NCI-H146 (cell line): ENCODE measurements at regions not wholly inside any gene's neighbourhood (a gene's known extent, or its start where the extent isn't known, plus 50 kb on each side); places are given as distances from the start of the nearest gene placed in this dataset.

ENCODE experiments used
- DNase-seq: peaks from one replicate; lab custom pipeline; 2025; lab: John Stamatoyannopoulos, UW

- DNase-seq = no peak
Observed at GRCh38 chr7:112594397-112594796, 113.6 kb downstream of the LSMEM1 start.

- no peak for DNase-seq
Observed at GRCh38 chr7:112596260-112596659, 115.5 kb downstream of the LSMEM1 start.

- DNase-seq = no peak
Observed at GRCh38 chr7:112596981-112597380, 116.2 kb downstream of the LSMEM1 start.

- DNase-seq = no peak
Observed at GRCh38 chr7:112603673-112604072, 122.9 kb downstream of the LSMEM1 start.

- no peak for DNase-seq
Observed at GRCh38 chr7:112610636-112611035, 129.8 kb downstream of the LSMEM1 start.

- DNase-seq = no peak
Observed at GRCh38 chr7:112615701-112616100, 134.9 kb downstream of the LSMEM1 start.

- no peak for DNase-seq
Observed at GRCh38 chr7:112616295-112616694, 135.5 kb downstream of the LSMEM1 start.

- no peak for DNase-seq
Observed at GRCh38 chr7:112619343-112619742, 138.6 kb downstream of the LSMEM1 start.

- peak; percentile 25 for DNase-seq
Observed at GRCh38 chr7:112622159-112622715, 141.4 kb downstream of the LSMEM1 start.

GRCh38 chr7:112624416-112624815 is 143.6 kb downstream of the LSMEM1 start:
- DNase-seq = no peak

GRCh38 chr7:112630565-112630964 is 149.8 kb downstream of the LSMEM1 start:
- DNase-seq = no peak

GRCh38 chr7:112634107-112634506 is 153.3 kb downstream of the LSMEM1 start:
- DNase-seq = no peak

GRCh38 chr7:112635742-112636141 is 154.5 kb downstream of the TMEM168 start:
- no peak for DNase-seq

GRCh38 chr7:112638675-112639400 is 151.4 kb downstream of the TMEM168 start:
- no peak for DNase-seq

- DNase-seq = no peak
Observed at GRCh38 chr7:112640685-112641084, 149.5 kb downstream of the TMEM168 start.

- DNase-seq = no peak
Observed at GRCh38 chr7:112646783-112647182, 143.4 kb downstream of the TMEM168 start.

- no peak for DNase-seq
Observed at GRCh38 chr7:112648781-112649180, 141.4 kb downstream of the TMEM168 start.

- DNase-seq = no peak
Observed at GRCh38 chr7:112649560-112649959, 140.6 kb downstream of the TMEM168 start.

GRCh38 chr7:112654322-112655216 is 135.6 kb downstream of the TMEM168 start:
- no peak for DNase-seq

- DNase-seq = no peak
Observed at GRCh38 chr7:112665709-112666108, 124.5 kb downstream of the TMEM168 start.

GRCh38 chr7:112668561-112668960 is 121.6 kb downstream of the TMEM168 start:
- no peak for DNase-seq

- DNase-seq = no peak
Observed at GRCh38 chr7:112669306-112669705, 120.9 kb downstream of the TMEM168 start.

- no peak for DNase-seq
Observed at GRCh38 chr7:112670193-112670592, 120.0 kb downstream of the TMEM168 start.
